AG10803 (cell line): ENCODE measurements at regions not wholly inside any gene's neighbourhood (a gene's known extent, or its start where the extent isn't known, plus 50 kb on each side); places are given as distances from the start of the nearest gene placed in this dataset.
"Not testable (repeated sequence)": the region's sequence is repeated elsewhere in the genome, so short reads cannot be mapped to it uniquely, and the experiment has no call there.

Experiments
- DNase-seq: peaks from one replicate; pipeline ENCODE4 v3.0.0; 2010; ENCODE audit warnings: low read depth
- H3K4me3 ChIP-seq: 2 replicates; pipeline ENCODE4 v1.5.1; 2011; ENCODE audit warnings: mild to moderate bottlenecking, low read length, control low read depth
- TF ChIP-seq, protein P1 (sequence below): conservative IDR thresholded peaks from 2 replicates; pipeline ENCODE4 v1.5.1; 2011; ENCODE audit warnings: mild to moderate bottlenecking, low read length, control low read depth, inconsistent platforms

- TF ChIP-seq, protein P1, sequence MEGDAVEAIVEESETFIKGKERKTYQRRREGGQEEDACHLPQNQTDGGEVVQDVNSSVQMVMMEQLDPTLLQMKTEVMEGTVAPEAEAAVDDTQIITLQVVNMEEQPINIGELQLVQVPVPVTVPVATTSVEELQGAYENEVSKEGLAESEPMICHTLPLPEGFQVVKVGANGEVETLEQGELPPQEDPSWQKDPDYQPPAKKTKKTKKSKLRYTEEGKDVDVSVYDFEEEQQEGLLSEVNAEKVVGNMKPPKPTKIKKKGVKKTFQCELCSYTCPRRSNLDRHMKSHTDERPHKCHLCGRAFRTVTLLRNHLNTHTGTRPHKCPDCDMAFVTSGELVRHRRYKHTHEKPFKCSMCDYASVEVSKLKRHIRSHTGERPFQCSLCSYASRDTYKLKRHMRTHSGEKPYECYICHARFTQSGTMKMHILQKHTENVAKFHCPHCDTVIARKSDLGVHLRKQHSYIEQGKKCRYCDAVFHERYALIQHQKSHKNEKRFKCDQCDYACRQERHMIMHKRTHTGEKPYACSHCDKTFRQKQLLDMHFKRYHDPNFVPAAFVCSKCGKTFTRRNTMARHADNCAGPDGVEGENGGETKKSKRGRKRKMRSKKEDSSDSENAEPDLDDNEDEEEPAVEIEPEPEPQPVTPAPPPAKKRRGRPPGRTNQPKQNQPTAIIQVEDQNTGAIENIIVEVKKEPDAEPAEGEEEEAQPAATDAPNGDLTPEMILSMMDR: no peak
- H3K4me3 ChIP-seq: no peak overlapping the region
- no peak for DNase-seq
Measured at GRCh38 chrX:16067886-16068515, 55.4 kb upstream of the GRPR start.

GRCh38 chrX:16063921-16064320, 59.4 kb upstream of the GRPR start:
- TF ChIP-seq, protein P1: no peak
- no peak for DNase-seq
- H3K4me3 ChIP-seq: no peak overlapping the region

- DNase-seq: no peak
- TF ChIP-seq, protein P1: no peak
Measured at GRCh38 chrX:16063141-16063540, 60.2 kb upstream of the GRPR start.

GRCh38 chrX:16061296-16061695, 62.1 kb upstream of the GRPR start:
- DNase-seq: no peak
- H3K4me3 ChIP-seq: no peak overlapping the region
- TF ChIP-seq, protein P1: no peak

More at GRCh38 chrX:16063141-16063540, 60.2 kb upstream of the GRPR start:
- no peak overlapping the region for H3K4me3 ChIP-seq

DNA sequence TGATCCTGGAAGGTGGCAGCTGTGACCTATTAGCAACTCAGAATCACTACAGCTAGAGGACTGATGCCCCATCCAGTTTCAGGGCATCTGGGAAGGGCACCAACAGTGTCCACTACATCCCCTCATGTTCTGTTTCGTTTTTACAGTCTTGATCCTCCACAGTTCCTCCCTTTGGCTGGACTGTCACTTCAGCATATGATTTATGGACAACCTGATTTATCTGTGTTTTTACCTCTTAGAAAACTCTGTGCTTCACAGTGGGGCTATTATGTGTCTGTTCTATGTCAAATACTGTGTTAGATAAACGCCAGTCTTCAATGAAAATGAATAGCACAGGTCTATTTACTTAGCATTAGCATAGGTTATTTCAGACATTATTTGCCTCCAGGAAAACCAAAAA, 63.1 kb upstream of the GRPR start:
- TF ChIP-seq, protein P1: no peak
- no peak overlapping the region for H3K4me3 ChIP-seq
- no peak for DNase-seq

- not testable (repeated sequence) for DNase-seq, H3K4me3 ChIP-seq
Measured at GRCh38 chrX:16049126-16049525, 74.2 kb upstream of the GRPR start.

- no peak overlapping the region for H3K4me3 ChIP-seq
- DNase-seq: no peak
- TF ChIP-seq, protein P1: no peak
Measured at GRCh38 chrX:16042980-16043379, 80.4 kb upstream of the GRPR start.
